Esophagus muscularis mucosa (tissue), 4 donors: ENCODE measurements at regions not wholly inside any gene's neighbourhood (a gene's known extent, or its start where the extent isn't known, plus 50 kb on each side); places are given as distances from the start of the nearest gene placed in this dataset.

ENCODE experiments used
- DNase-seq: peaks from one replicate; pipeline ENCODE4 v3.0.0-alpha.2; 2017; ENCODE audit errors: extremely low spot score
- H3K27ac ChIP-seq, 4 donors: fragments of 200-600 bp; sonication (generic); replicated peaks in 1 of 4; 1 replicate in 3 of 4; 2 replicates in 1 of 4; pipeline ENCODE4 v1.5.1; 2016 to 2019; ENCODE audit warnings: mild to moderate bottlenecking in 1 of 4
- H3K27me3 ChIP-seq, 4 donors: fragments of 200-600 bp; sonication (generic); one replicate each; pipeline versions ENCODE4 v1.5.1 to v1.6.0; 2016 to 2019
- H3K36me3 ChIP-seq, 4 donors: fragments of 200-600 bp; sonication (generic); one replicate each; pipeline ENCODE4 v1.5.1; 2016 to 2019
- H3K4me1 ChIP-seq, 4 donors: fragments of 200-600 bp; sonication (generic); one replicate each; pipeline ENCODE4 v1.5.1; 2016 to 2019
- H3K4me3 ChIP-seq, 4 donors: fragments of 200-600 bp; sonication (generic); 1 replicate in 2 of 4; 2 replicates in 2 of 4; pipeline ENCODE4 v1.5.1; 2016 to 2019; ENCODE audit warnings: mild to moderate bottlenecking in 4 of 4, moderate library complexity in 1 of 4
- H3K9me3 ChIP-seq, 4 donors: fragments of 200-600 bp; sonication (generic); 1 replicate in 3 of 4; 2 replicates in 1 of 4; pipeline ENCODE4 v1.5.1; 2016 to 2019
- CTCF ChIP-seq, 3 experiments: fragments of 200-600 bp in 2 of 3; fragments of 450-650 bp in 1 of 3; sonication (generic) in 2 of 3; IDR thresholded peaks; one replicate each; pipeline ENCODE4 v1.5.1; 2017 to 2019; ENCODE audit warnings: antibody characterized with exemption in 3 of 3, mild to moderate bottlenecking in 2 of 3, moderate library complexity in 1 of 3
- EP300 ChIP-seq: sonication (generic); formaldehyde crosslinking; IDR thresholded peaks from one replicate; pipeline ENCODE4 v1.6.1; 2017; ENCODE audit warnings: antibody characterized with exemption
- POLR2A ChIP-seq: fragments of 450-650 bp; IDR thresholded peaks from one replicate; pipeline ENCODE4 v1.6.1; 2017; ENCODE audit warnings: antibody characterized with exemption, moderate library complexity, mild to moderate bottlenecking, low read depth
- POLR2AphosphoS5 ChIP-seq, 2 donors: sonication (generic); formaldehyde crosslinking; IDR thresholded peaks; one replicate each; pipeline ENCODE4 v1.6.1; 2017; ENCODE audit warnings: antibody characterized with exemption in 2 of 2
- WGBS: methylation state at CpG from one replicate; pipeline ENCODE4 v1.1.5; 2018; 5-methylcytosine and 5-hydroxymethylcytosine counted together
- intact Hi-C: fragments of 100-400 bp; cut with DNase I; formaldehyde crosslinking; loops from one replicate; pipeline ENCODE4 v1.15.1; 2023

GRCh38 chr5:163809473-163809872 lies 304.1 kb downstream of the MAT2B start:
- 48% methylated on average over 5 of the region's 5 CpGs for WGBS
- no peak overlapping the region for H3K4me3 ChIP-seq
- no peak overlapping the region for H3K27ac ChIP-seq
- intact Hi-C loops = no loop called here
- no peak for DNase-seq
- H3K27me3 ChIP-seq = no peaks in the 10 kb centered on the region
- H3K9me3 ChIP-seq = no peaks in the 10 kb centered on the region
- TF ChIP-seq CTCF (IDR thresholded peaks at IDR 0.05) (no peak), EP300 (no peak), POLR2AphosphoS5 (IDR thresholded peaks at IDR 0.05) (no peak), POLR2A (no peak)
- no peaks in the 10 kb centered on the region for H3K4me1 ChIP-seq
- no peaks in the 10 kb centered on the region for H3K36me3 ChIP-seq

GRCh38 chr5:163813900-163814299 lies 308.5 kb downstream of the MAT2B start:
- 85% methylated on average over 5 of the region's 5 CpGs for WGBS
- DNase-seq = no peak
- Histone ChIP-seq H3K4me3 (no peak overlapping the region), H3K9me3 (no peaks in the 10 kb centered on the region), H3K36me3 (no peaks in the 10 kb centered on the region), H3K27ac (no peak overlapping the region), H3K4me1 (no peaks in the 10 kb centered on the region), H3K27me3 (no peaks in the 10 kb centered on the region)
- intact Hi-C loops = no loop called here
- TF ChIP-seq POLR2AphosphoS5 (IDR thresholded peaks at IDR 0.05) = no peak
- TF ChIP-seq POLR2A = no peak
- TF ChIP-seq EP300 = no peak
- no peak for TF ChIP-seq CTCF (IDR thresholded peaks at IDR 0.05)

- no peak for DNase-seq
- Histone ChIP-seq H3K36me3 (no peaks in the 10 kb centered on the region), H3K27ac (no peak overlapping the region), H3K4me1 (no peaks in the 10 kb centered on the region), H3K9me3 (peaks cover 0 to 7% (median 0%) of the 10 kb centered on the region in 4 donors), H3K4me3 (no peak overlapping the region), H3K27me3 (no peaks in the 10 kb centered on the region)
- TF ChIP-seq EP300 = no peak
- TF ChIP-seq POLR2A = no peak
- TF ChIP-seq CTCF (IDR thresholded peaks at IDR 0.05) = no peak
- TF ChIP-seq POLR2AphosphoS5 (IDR thresholded peaks at IDR 0.05) = no peak
- intact Hi-C loops = no loop called here
Measured at GRCh38 chr5:163815240-163815791, 309.9 kb downstream of the MAT2B start.

GRCh38 chr5:163821142-163821541 lies 315.7 kb downstream of the MAT2B start:
- Histone ChIP-seq H3K9me3 (peaks cover 0 to 16% (median 8%) of the 10 kb centered on the region in 4 donors), H3K4me3 (no peak overlapping the region), H3K36me3 (no peaks in the 10 kb centered on the region), H3K27ac (no peak overlapping the region), H3K27me3 (no peaks in the 10 kb centered on the region), H3K4me1 (no peaks in the 10 kb centered on the region)
- TF ChIP-seq EP300 (no peak), POLR2A (no peak), POLR2AphosphoS5 (IDR thresholded peaks at IDR 0.05) (no peak), CTCF (IDR thresholded peaks at IDR 0.05) (no peak)
- WGBS = 93% methylated on average over 1 of the region's 1 CpG
- no peak for DNase-seq
- intact Hi-C loops = no loop called here

- peaks cover 0 to 16% (median 8%) of the 10 kb centered on the region in 4 donors for H3K9me3 ChIP-seq
- H3K4me3 ChIP-seq = no peak overlapping the region
- H3K36me3 ChIP-seq = no peaks in the 10 kb centered on the region
- DNase-seq = no peak
- H3K27ac ChIP-seq = no peak overlapping the region
- no peaks in the 10 kb centered on the region for H3K4me1 ChIP-seq
- WGBS = 89% methylated on average over 4 of the region's 4 CpGs
- no peak for TF ChIP-seq CTCF (IDR thresholded peaks at IDR 0.05)
- no peak for TF ChIP-seq EP300
- TF ChIP-seq POLR2A = no peak
- TF ChIP-seq POLR2AphosphoS5 (IDR thresholded peaks at IDR 0.05) = no peak
- H3K27me3 ChIP-seq = no peaks in the 10 kb centered on the region
- intact Hi-C loops = no loop called here
Measured at GRCh38 chr5:163822548-163822947, 317.1 kb downstream of the MAT2B start.
